ENCODE measurements at regions not wholly inside any gene's neighbourhood (a gene's known extent, or its start where the extent isn't known, plus 50 kb on each side); places are given as distances from the start of the nearest gene placed in this dataset.

GRCh38 chr11:96943970-96944369, 554.2 kb downstream of the JRKL start:
- peak; percentile 46 for TF ChIP-seq CTCF (IDR thresholded peaks at IDR 0.05; ENCODE audit: unreplicated experiment)
- no peaks in the 10 kb centered on the region for H3K4me1 Mint-ChIP-seq (ENCODE audit: unreplicated experiment)
- no peak overlapping the region for H3K27ac Mint-ChIP-seq (ENCODE audit: unreplicated experiment)
- H3K36me3 Mint-ChIP-seq (ENCODE audit: low read depth, unreplicated experiment): no peaks in the 10 kb centered on the region
- no peaks in the 10 kb centered on the region for H3K27me3 Mint-ChIP-seq (ENCODE audit: unreplicated experiment)
- H3K4me3 Mint-ChIP-seq (ENCODE audit: unreplicated experiment): no peak overlapping the region
- H3K9me3 Mint-ChIP-seq (ENCODE audit: unreplicated experiment): no peaks in the 10 kb centered on the region
- no peak for DNase-seq (ENCODE audit: low spot score)

- DNase-seq (ENCODE audit: low spot score): no peak
- H3K9me3 Mint-ChIP-seq (ENCODE audit: unreplicated experiment): no peaks in the 10 kb centered on the region
- TF ChIP-seq CTCF (IDR thresholded peaks at IDR 0.05; ENCODE audit: unreplicated experiment): no peak
- no peaks in the 10 kb centered on the region for H3K27me3 Mint-ChIP-seq (ENCODE audit: unreplicated experiment)
- H3K4me3 Mint-ChIP-seq (ENCODE audit: unreplicated experiment): no peak overlapping the region
- H3K36me3 Mint-ChIP-seq (ENCODE audit: low read depth, unreplicated experiment): no peaks in the 10 kb centered on the region
- H3K4me1 Mint-ChIP-seq (ENCODE audit: unreplicated experiment): no peaks in the 10 kb centered on the region
- H3K27ac Mint-ChIP-seq (ENCODE audit: unreplicated experiment): no peak overlapping the region
Observed at GRCh38 chr11:96948066-96948465, 558.3 kb downstream of the JRKL start.

- Mint-ChIP-seq H3K4me1 (ENCODE audit: unreplicated experiment) (no peaks in the 10 kb centered on the region), H3K27me3 (ENCODE audit: unreplicated experiment) (no peaks in the 10 kb centered on the region), H3K27ac (ENCODE audit: unreplicated experiment) (no peak overlapping the region), H3K9me3 (ENCODE audit: unreplicated experiment) (no peaks in the 10 kb centered on the region), H3K4me3 (ENCODE audit: unreplicated experiment) (no peak overlapping the region), H3K36me3 (ENCODE audit: low read depth, unreplicated experiment) (no peaks in the 10 kb centered on the region)
- TF ChIP-seq CTCF (IDR thresholded peaks at IDR 0.05; ENCODE audit: unreplicated experiment): no peak
- DNase-seq (ENCODE audit: low spot score): no peak
Observed at GRCh38 chr11:96949464-96949863, 559.7 kb downstream of the JRKL start.

GRCh38 chr11:96954587-96955242, 564.9 kb downstream of the JRKL start:
- no peaks in the 10 kb centered on the region for H3K27me3 Mint-ChIP-seq (ENCODE audit: unreplicated experiment)
- H3K9me3 Mint-ChIP-seq (ENCODE audit: unreplicated experiment): no peaks in the 10 kb centered on the region
- no peak for DNase-seq (ENCODE audit: low spot score)
- H3K27ac Mint-ChIP-seq (ENCODE audit: unreplicated experiment): no peak overlapping the region
- H3K4me1 Mint-ChIP-seq (ENCODE audit: unreplicated experiment): no peaks in the 10 kb centered on the region
- no peak overlapping the region for H3K4me3 Mint-ChIP-seq (ENCODE audit: unreplicated experiment)
- no peak for TF ChIP-seq CTCF (IDR thresholded peaks at IDR 0.05; ENCODE audit: unreplicated experiment)
- no peaks in the 10 kb centered on the region for H3K36me3 Mint-ChIP-seq (ENCODE audit: low read depth, unreplicated experiment)

GRCh38 chr11:96960476-96960875, 570.7 kb downstream of the JRKL start:
- no peak overlapping the region for H3K4me3 Mint-ChIP-seq (ENCODE audit: unreplicated experiment)
- no peak for DNase-seq (ENCODE audit: low spot score)
- no peaks in the 10 kb centered on the region for H3K4me1 Mint-ChIP-seq (ENCODE audit: unreplicated experiment)
- no peaks in the 10 kb centered on the region for H3K27me3 Mint-ChIP-seq (ENCODE audit: unreplicated experiment)
- no peaks in the 10 kb centered on the region for H3K9me3 Mint-ChIP-seq (ENCODE audit: unreplicated experiment)
- no peak for TF ChIP-seq CTCF (IDR thresholded peaks at IDR 0.05; ENCODE audit: unreplicated experiment)
- H3K36me3 Mint-ChIP-seq (ENCODE audit: low read depth, unreplicated experiment): no peaks in the 10 kb centered on the region
- H3K27ac Mint-ChIP-seq (ENCODE audit: unreplicated experiment): no peak overlapping the region
